ENCODE measurements at regions not wholly inside any gene's neighbourhood (a gene's known extent, or its start where the extent isn't known, plus 50 kb on each side); places are given as distances from the start of the nearest gene placed in this dataset.
"Not testable (repeated sequence)": the region's sequence is repeated elsewhere in the genome, so short reads cannot be mapped to it uniquely, and the experiment has no call there.

DNA sequence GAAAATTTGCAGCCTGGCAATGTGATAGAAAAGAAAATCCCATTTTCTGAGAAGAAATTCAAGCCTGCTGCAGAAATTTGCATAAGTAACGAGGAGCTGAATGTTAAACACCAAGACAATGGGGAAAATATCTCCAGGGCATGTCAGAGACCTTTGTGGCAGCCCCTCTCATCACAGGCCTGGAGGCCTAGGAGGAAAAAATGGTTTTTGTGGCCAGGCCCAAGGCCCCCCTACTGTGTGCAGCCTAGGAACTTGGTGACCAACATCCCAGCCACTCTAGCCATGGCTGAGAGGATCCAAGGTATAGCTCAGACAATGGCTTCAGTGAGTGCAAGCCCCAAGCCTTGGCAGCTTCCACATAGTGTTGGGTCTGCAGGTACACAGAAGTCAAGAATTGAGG lies 135.6 kb upstream of the CEP126 start:
- in situ Hi-C loops (cut with MboI); H3K9me3 ChIP-seq (replicated peaks; ENCODE audit: control insufficient read depth, insufficient read depth, low read depth, low read length); H3K4me1 ChIP-seq (replicated peaks in 1 of 2; ENCODE audit: control insufficient read depth in 2 of 2, insufficient read depth in 2 of 2, low read length in 2 of 2); H3K4me3 ChIP-seq; BruUV-seq (replicated peaks); intact Hi-C loops (cut with micrococcal nuclease); DNase-seq (ENCODE audit: extremely low read depth in 1 of 4, low spot score in 3 of 4); POLR2A ChIA-PET; H2AFZ ChIP-seq (ENCODE audit: low read depth, low read length); H3K4me2 ChIP-seq (ENCODE audit: insufficient read depth, low read length); FAIRE-seq; H3K9ac ChIP-seq (ENCODE audit: insufficient read depth in 1 of 2, low read depth in 2 of 2, low read length in 2 of 2); H3K27me3 ChIP-seq (ENCODE audit: control insufficient read depth in 2 of 2, insufficient read depth in 2 of 2, low read length in 2 of 2); H3K36me3 ChIP-seq (ENCODE audit: control insufficient read depth, insufficient read depth, low read length); CTCF ChIA-PET (ENCODE audit: low intra/inter-chr PET ratio); H4K20me1 ChIP-seq (replicated peaks; ENCODE audit: control insufficient read depth, insufficient read depth, low read length); ATAC-seq; H3K79me2 ChIP-seq (ENCODE audit: control insufficient read depth, insufficient read depth, low read length); H3K27ac ChIP-seq (ENCODE audit: extremely low read depth, low read depth, low read length); H3K9me1 ChIP-seq (ENCODE audit: control insufficient read depth, insufficient read depth, low read length): not testable (repeated sequence)
- WGBS (ENCODE audit: insufficient coverage, low coverage, missing lambda C conversion rate): 0% methylated on average over 1 of the region's 1 CpG
- peak; percentile 28 for TF ChIP-seq ZFP36 (IDR thresholded peaks at IDR 0.05; ENCODE audit: low read depth, low read length, partially characterized antibody)

DNA sequence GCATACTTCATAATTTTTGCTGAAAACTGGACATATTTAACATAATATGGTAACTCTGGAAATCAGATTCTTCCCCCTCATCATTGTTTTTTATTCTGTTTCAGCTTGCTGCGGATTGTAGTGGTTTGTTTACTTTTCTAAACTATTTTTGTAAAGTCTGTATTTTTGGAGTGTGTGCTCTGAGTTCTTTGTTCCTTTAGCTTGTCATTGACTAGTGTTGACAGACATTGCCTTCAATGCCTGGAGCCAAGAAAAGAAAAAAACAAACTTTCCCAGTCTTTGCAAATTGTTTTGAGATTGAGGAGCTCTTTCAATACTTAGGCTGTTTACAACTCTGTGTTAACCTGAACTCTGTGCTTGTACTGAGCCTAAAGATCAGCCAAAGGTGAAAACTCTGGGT lies 137.3 kb upstream of the CEP126 start:
- no peak for FAIRE-seq
- intact Hi-C loops (cut with micrococcal nuclease): no loop called here

More for the DNA sequence above, 137.3 kb upstream of the CEP126 start:
- ChIA-PET CTCF (ENCODE audit: low intra/inter-chr PET ratio) (no interaction called here), POLR2A (no interaction called here)
- Histone ChIP-seq H3K9me3 (replicated peaks; ENCODE audit: control insufficient read depth, insufficient read depth, low read depth, low read length) (0 out of 2 replicates have a peak, but pooled peaks cover 2% of the 10 kb centered on the region), H3K79me2 (ENCODE audit: control insufficient read depth, insufficient read depth, low read length) (no peaks in the 10 kb centered on the region), H3K4me2 (ENCODE audit: insufficient read depth, low read length) (no peak overlapping the region), H3K27me3 (ENCODE audit: control insufficient read depth in 2 of 2, insufficient read depth in 2 of 2, low read length in 2 of 2) (no peaks in the 10 kb centered on the region), H3K9me1 (ENCODE audit: control insufficient read depth, insufficient read depth, low read length) (no peaks in the 10 kb centered on the region), H3K36me3 (ENCODE audit: control insufficient read depth, insufficient read depth, low read length) (no peaks in the 10 kb centered on the region), H2AFZ (ENCODE audit: low read depth, low read length) (no peak overlapping the region), H3K4me1 (replicated peaks in 1 of 2; ENCODE audit: control insufficient read depth in 2 of 2, insufficient read depth in 2 of 2, low read length in 2 of 2) (no peaks in the 10 kb centered on the region), H3K4me3 (no peak overlapping the region), H3K9ac (ENCODE audit: insufficient read depth in 1 of 2, low read depth in 2 of 2, low read length in 2 of 2) (no peak overlapping the region), H4K20me1 (replicated peaks; ENCODE audit: control insufficient read depth, insufficient read depth, low read length) (no peaks in the 10 kb centered on the region), H3K27ac (ENCODE audit: extremely low read depth, low read depth, low read length) (no peak overlapping the region)
- TF ChIP-seq, protein P1, sequence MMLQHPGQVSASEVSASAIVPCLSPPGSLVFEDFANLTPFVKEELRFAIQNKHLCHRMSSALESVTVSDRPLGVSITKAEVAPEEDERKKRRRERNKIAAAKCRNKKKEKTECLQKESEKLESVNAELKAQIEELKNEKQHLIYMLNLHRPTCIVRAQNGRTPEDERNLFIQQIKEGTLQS (IDR thresholded peaks at IDR 0.05): no peak
- TF ChIP-seq, protein P1 (CRISPR knock-in tag; conservative IDR thresholded peaks at IDR 0.05): no peak
- TF ChIP-seq MCM7 (IDR thresholded peaks at IDR 0.05) (no peak), SMARCE1 (IDR thresholded peaks at IDR 0.05) (no peak), SMARCB1 (IDR thresholded peaks at IDR 0.05; ENCODE audit: insufficient read length, low read depth) (no peak)
- WGBS (ENCODE audit: insufficient coverage, low coverage, missing lambda C conversion rate): 0% methylated on average over 1 of the region's 1 CpG
- in situ Hi-C loops (cut with MboI): no loop called here
- no TSS peak for BruUV-seq (replicated peaks)
- ATAC-seq: no peak
- DNase-seq (ENCODE audit: extremely low read depth in 1 of 4, low spot score in 3 of 4): no peak

Measured in K562 (cell line).